AG10803 (cell line): ENCODE measurements at regions not wholly inside any gene's neighbourhood (a gene's known extent, or its start where the extent isn't known, plus 50 kb on each side); places are given as distances from the start of the nearest gene placed in this dataset.

Experiments
- DNase-seq: peaks from one replicate; pipeline ENCODE4 v3.0.0; 2010; ENCODE audit warnings: low read depth
- H3K4me3 ChIP-seq: 2 replicates; pipeline ENCODE4 v1.5.1; 2011; ENCODE audit warnings: mild to moderate bottlenecking, low read length, control low read depth
- TF ChIP-seq, protein P1 (sequence below): conservative IDR thresholded peaks from 2 replicates; pipeline ENCODE4 v1.5.1; 2011; ENCODE audit warnings: mild to moderate bottlenecking, low read length, control low read depth, inconsistent platforms

DNA sequence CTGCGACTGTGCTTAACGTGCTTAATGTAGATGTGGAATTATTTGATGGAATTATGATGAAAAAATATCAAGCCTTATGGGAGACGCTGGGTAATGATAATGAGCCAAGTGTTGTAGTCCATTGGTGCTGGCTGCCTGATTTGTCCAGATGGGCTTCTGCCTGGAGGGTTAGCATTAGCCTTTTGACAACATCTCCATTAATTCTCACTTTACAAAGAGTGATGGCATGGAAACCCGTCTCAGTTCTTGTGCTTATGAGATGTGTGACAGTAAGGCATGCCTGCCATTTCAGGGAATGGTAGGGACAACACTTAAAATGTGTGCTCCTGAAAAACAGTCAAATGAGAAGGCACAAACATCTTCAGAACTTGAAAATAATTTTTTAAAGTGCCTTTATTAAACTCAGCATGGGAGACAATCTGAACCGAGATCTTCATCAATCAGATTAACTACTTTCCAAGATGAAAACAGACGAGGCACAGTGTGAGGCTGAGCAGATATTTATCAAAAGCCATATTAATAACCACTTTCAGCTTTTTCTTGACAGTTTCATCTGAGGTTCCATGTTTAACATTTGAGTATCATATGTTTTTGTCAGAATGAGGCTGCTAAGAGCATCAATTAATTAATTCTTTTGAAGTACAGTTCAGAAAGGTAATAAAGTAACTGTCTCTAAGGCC, 473.1 kb downstream of the NXPH1 start:
- DNase-seq = no peak
- no peak overlapping the region for H3K4me3 ChIP-seq

GRCh38 chr7:8908889-8909288, 475.5 kb downstream of the NXPH1 start:
- no peak for DNase-seq
- no peak overlapping the region for H3K4me3 ChIP-seq
- TF ChIP-seq, protein P1, sequence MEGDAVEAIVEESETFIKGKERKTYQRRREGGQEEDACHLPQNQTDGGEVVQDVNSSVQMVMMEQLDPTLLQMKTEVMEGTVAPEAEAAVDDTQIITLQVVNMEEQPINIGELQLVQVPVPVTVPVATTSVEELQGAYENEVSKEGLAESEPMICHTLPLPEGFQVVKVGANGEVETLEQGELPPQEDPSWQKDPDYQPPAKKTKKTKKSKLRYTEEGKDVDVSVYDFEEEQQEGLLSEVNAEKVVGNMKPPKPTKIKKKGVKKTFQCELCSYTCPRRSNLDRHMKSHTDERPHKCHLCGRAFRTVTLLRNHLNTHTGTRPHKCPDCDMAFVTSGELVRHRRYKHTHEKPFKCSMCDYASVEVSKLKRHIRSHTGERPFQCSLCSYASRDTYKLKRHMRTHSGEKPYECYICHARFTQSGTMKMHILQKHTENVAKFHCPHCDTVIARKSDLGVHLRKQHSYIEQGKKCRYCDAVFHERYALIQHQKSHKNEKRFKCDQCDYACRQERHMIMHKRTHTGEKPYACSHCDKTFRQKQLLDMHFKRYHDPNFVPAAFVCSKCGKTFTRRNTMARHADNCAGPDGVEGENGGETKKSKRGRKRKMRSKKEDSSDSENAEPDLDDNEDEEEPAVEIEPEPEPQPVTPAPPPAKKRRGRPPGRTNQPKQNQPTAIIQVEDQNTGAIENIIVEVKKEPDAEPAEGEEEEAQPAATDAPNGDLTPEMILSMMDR = no peak

More for the DNA sequence above, 473.1 kb downstream of the NXPH1 start:
- TF ChIP-seq, protein P1 = no peak

- TF ChIP-seq, protein P1 = no peak
- no peak overlapping the region for H3K4me3 ChIP-seq
- DNase-seq = no peak
Measured at GRCh38 chr7:8913682-8914081, 480.3 kb downstream of the NXPH1 start.

GRCh38 chr7:8921807-8922206, 488.4 kb downstream of the NXPH1 start:
- TF ChIP-seq, protein P1 = no peak
- no peak for DNase-seq
- H3K4me3 ChIP-seq = no peak overlapping the region

DNA sequence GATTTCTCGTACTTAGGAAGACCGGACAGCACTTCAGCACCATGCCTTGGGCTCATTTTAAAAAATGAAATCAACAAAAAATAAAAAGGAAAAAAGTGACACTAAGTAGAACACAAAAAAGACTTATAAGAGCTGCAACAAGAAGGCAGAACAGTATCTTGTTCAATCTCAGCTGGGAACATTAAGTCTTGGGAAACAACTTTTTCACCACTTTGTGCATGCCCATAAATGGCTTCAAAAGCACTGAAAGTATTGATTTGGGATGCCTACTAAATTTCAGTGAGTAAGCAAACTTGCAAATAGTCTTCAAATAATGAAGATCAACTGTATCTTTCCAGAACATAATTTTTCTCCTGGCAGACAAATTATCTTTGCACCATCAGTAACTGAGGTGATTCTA, 489.3 kb downstream of the NXPH1 start:
- TF ChIP-seq, protein P1 = no peak
- H3K4me3 ChIP-seq = no peak overlapping the region
- DNase-seq = no peak

- H3K4me3 ChIP-seq = no peak overlapping the region
- TF ChIP-seq, protein P1 = no peak
- no peak for DNase-seq
Measured at GRCh38 chr7:8923164-8923806, 489.9 kb downstream of the NXPH1 start.
